ENCODE measurements at regions not wholly inside any gene's neighbourhood (a gene's known extent, or its start where the extent isn't known, plus 50 kb on each side); places are given as distances from the start of the nearest gene placed in this dataset.

DNA sequence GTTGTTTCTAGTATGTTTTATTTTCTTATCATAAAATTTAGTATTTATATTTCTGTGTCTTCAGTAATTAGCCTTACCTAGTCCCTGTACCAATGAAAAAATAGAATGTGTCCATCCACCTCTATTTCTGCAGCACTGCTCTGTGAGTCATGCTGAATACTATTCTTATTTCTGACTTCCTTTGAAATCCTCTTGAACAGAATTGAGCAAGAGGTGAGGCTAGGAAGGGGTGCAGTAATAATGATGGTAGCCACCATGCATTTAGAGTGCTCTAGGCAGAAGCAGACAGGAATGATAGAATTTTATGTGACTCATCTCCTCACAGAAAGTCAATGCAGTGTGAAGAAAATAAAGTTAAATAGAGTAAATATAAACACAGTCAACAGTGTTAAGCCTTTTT lies 60.0 kb downstream of the OR10A6 start:
- TF ChIP-seq, protein P1, sequence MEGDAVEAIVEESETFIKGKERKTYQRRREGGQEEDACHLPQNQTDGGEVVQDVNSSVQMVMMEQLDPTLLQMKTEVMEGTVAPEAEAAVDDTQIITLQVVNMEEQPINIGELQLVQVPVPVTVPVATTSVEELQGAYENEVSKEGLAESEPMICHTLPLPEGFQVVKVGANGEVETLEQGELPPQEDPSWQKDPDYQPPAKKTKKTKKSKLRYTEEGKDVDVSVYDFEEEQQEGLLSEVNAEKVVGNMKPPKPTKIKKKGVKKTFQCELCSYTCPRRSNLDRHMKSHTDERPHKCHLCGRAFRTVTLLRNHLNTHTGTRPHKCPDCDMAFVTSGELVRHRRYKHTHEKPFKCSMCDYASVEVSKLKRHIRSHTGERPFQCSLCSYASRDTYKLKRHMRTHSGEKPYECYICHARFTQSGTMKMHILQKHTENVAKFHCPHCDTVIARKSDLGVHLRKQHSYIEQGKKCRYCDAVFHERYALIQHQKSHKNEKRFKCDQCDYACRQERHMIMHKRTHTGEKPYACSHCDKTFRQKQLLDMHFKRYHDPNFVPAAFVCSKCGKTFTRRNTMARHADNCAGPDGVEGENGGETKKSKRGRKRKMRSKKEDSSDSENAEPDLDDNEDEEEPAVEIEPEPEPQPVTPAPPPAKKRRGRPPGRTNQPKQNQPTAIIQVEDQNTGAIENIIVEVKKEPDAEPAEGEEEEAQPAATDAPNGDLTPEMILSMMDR (conservative IDR thresholded peaks at IDR 0.05; ENCODE audit: low read depth, low read length) = no peak
- no peak for TF ChIP-seq EZH2 (IDR thresholded peaks at IDR 0.05; ENCODE audit: borderline replicate concordance, low read depth, low read length, poor library complexity, severe bottlenecking)

Measured in A673 (cell line).